SK-N-SH treated with all-trans-retinoic acid at 6 μM for 48 hours (cell line): ENCODE measurements at regions not wholly inside any gene's neighbourhood (a gene's known extent, or its start where the extent isn't known, plus 50 kb on each side); places are given as distances from the start of the nearest gene placed in this dataset.

Source experiments
- ARNTL ChIP-seq: fragments of 450-650 bp; formaldehyde crosslinking; IDR thresholded peaks from 2 replicates; pipeline ENCODE4 v1.5.0; 2020; ENCODE audit warnings: low read depth, mild to moderate bottlenecking, moderate library complexity, borderline replicate concordance
- BACH2 ChIP-seq: fragments of 250-450 bp; sonication (Bioruptor Pico); IDR thresholded peaks from 2 replicates; pipeline ENCODE4 v1.9.0; 2021; ENCODE audit warnings: mild to moderate bottlenecking, borderline replicate concordance
- CSRNP3 ChIP-seq: fragments of 250-450 bp; sonication (Bioruptor Pico); IDR thresholded peaks from 2 replicates; pipeline ENCODE4 v1.5.1; 2021; ENCODE audit warnings: mild to moderate bottlenecking, moderate library complexity
- ESRRG ChIP-seq: fragments of 250-450 bp; sonication (Bioruptor Pico); IDR thresholded peaks from 2 replicates; pipeline ENCODE4 v1.6.1; 2021; ENCODE audit warnings: mild to moderate bottlenecking
- GLIS3 ChIP-seq: fragments of 250-450 bp; sonication (Bioruptor Pico); IDR thresholded peaks from 2 replicates; pipeline ENCODE4 v1.5.0; 2020; ENCODE audit warnings: mild to moderate bottlenecking, moderate library complexity
- OSR1 ChIP-seq: fragments of 250-450 bp; sonication (Bioruptor Pico); IDR thresholded peaks from 2 replicates; pipeline ENCODE4 v1.8.0; 2022; ENCODE audit warnings: moderate library complexity, mild to moderate bottlenecking, inconsistent platforms
- TCF4 ChIP-seq: fragments of 250-450 bp; sonication (Bioruptor Pico); IDR thresholded peaks from 2 replicates; pipeline ENCODE4 v1.8.0; 2021; ENCODE audit warnings: mild to moderate bottlenecking, moderate library complexity, borderline replicate concordance
- TOX ChIP-seq: fragments of 250-450 bp; sonication (Bioruptor Pico); IDR thresholded peaks from 2 replicates; pipeline ENCODE4 v1.8.0; 2021; ENCODE audit warnings: mild to moderate bottlenecking, moderate library complexity, borderline replicate concordance
- ZFP3 ChIP-seq: fragments of 250-450 bp; sonication (Bioruptor Pico); IDR thresholded peaks from 2 replicates; pipeline ENCODE4 v1.5.0; 2020; ENCODE audit warnings: mild to moderate bottlenecking, moderate library complexity
- ZFP30 ChIP-seq: fragments of 450-650 bp; formaldehyde crosslinking; IDR thresholded peaks from 2 replicates; pipeline ENCODE4 v1.5.0; 2022; ENCODE audit warnings: mild to moderate bottlenecking, moderate library complexity
- ZNF565 ChIP-seq: fragments of 450-650 bp; formaldehyde crosslinking; conservative IDR thresholded peaks from 2 replicates; pipeline ENCODE4 v1.5.0; 2020; ENCODE audit warnings: low read depth, mild to moderate bottlenecking, moderate library complexity
- TF ChIP-seq, protein P1 (sequence below): fragments of 250-450 bp; sonication (Bioruptor Pico); IDR thresholded peaks from 2 replicates; pipeline ENCODE4 v1.8.0; 2020; ENCODE audit warnings: mild to moderate bottlenecking, moderate library complexity, borderline replicate concordance
- TF ChIP-seq, protein P2 (sequence below): fragments of 250-450 bp; sonication (Bioruptor Pico); IDR thresholded peaks from 2 replicates; pipeline ENCODE4 v1.5.1; 2020; ENCODE audit warnings: low read depth, mild to moderate bottlenecking, moderate library complexity

DNA sequence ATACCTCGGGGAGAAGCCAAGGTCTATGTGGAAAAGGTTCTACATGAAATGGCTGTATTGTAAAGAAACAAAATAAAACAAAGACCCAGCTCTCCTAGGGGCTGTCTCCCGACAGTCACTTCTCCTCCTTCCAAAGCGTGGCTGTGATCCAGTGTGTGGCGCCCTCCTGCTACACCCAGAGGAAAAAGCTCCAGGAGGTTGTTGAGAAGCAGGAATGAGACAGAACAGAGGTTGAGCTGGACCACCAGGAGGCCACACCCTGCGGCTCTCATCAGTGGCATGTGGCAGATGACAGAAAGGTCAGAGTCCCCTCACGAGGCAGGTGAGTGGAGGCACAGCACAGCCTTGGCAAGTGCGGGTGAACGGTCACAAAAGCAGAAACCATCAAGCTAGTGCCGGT, 236.0 kb downstream of the TBXT start:
- TF ChIP-seq TOX (CRISPR knock-in tag) (no peak), ARNTL (no peak), CSRNP3 (CRISPR knock-in tag) (no peak), BACH2 (no peak), TCF4 (CRISPR knock-in tag) (no peak), GLIS3 (CRISPR knock-in tag) (no peak), ESRRG (CRISPR knock-in tag) (no peak), ZFP3 (CRISPR knock-in tag) (no peak), OSR1 (CRISPR knock-in tag) (no peak), ZFP30 (CRISPR knock-in tag) (no peak), ZNF565 (CRISPR knock-in tag) (no peak)
- TF ChIP-seq, protein P1, sequence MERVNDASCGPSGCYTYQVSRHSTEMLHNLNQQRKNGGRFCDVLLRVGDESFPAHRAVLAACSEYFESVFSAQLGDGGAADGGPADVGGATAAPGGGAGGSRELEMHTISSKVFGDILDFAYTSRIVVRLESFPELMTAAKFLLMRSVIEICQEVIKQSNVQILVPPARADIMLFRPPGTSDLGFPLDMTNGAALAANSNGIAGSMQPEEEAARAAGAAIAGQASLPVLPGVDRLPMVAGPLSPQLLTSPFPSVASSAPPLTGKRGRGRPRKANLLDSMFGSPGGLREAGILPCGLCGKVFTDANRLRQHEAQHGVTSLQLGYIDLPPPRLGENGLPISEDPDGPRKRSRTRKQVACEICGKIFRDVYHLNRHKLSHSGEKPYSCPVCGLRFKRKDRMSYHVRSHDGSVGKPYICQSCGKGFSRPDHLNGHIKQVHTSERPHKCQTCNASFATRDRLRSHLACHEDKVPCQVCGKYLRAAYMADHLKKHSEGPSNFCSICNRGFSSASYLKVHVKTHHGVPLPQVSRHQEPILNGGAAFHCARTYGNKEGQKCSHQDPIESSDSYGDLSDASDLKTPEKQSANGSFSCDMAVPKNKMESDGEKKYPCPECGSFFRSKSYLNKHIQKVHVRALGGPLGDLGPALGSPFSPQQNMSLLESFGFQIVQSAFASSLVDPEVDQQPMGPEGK: no peak
- TF ChIP-seq, protein P2, sequence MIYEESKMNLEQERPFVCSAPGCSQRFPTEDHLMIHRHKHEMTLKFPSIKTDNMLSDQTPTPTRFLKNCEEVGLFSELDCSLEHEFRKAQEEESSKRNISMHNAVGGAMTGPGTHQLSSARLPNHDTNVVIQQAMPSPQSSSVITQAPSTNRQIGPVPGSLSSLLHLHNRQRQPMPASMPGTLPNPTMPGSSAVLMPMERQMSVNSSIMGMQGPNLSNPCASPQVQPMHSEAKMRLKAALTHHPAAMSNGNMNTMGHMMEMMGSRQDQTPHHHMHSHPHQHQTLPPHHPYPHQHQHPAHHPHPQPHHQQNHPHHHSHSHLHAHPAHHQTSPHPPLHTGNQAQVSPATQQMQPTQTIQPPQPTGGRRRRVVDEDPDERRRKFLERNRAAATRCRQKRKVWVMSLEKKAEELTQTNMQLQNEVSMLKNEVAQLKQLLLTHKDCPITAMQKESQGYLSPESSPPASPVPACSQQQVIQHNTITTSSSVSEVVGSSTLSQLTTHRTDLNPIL (CRISPR knock-in tag): no peak
